NCI-H2107 (cell line): ENCODE measurements at regions not wholly inside any gene's neighbourhood (a gene's known extent, or its start where the extent isn't known, plus 50 kb on each side); places are given as distances from the start of the nearest gene placed in this dataset.

Experiments
- DNase-seq: peaks from one replicate; lab custom pipeline; 2025; lab: John Stamatoyannopoulos, UW

- DNase-seq: no peak
Measured at GRCh38 chr1:17877316-17877715, 122.2 kb downstream of the ACTL8 start.

GRCh38 chr1:17877896-17878295 is 122.8 kb downstream of the ACTL8 start:
- DNase-seq: no peak

GRCh38 chr1:17878837-17879236 is 123.7 kb downstream of the ACTL8 start:
- DNase-seq: no peak

- DNase-seq: no peak
Measured at GRCh38 chr1:17880449-17880848, 125.3 kb downstream of the ACTL8 start.

GRCh38 chr1:17881761-17882160 is 126.6 kb downstream of the ACTL8 start:
- DNase-seq: no peak

GRCh38 chr1:17883136-17883535 is 128.0 kb downstream of the ACTL8 start:
- no peak for DNase-seq

- no peak for DNase-seq
Measured at GRCh38 chr1:17883662-17884395, 128.7 kb downstream of the ACTL8 start.

GRCh38 chr1:17885663-17886320 is 130.7 kb downstream of the ACTL8 start:
- no peak for DNase-seq

- DNase-seq: no peak
Measured at GRCh38 chr1:17886386-17886785, 131.3 kb downstream of the ACTL8 start.

GRCh38 chr1:17886838-17887441 is 131.8 kb downstream of the ACTL8 start:
- DNase-seq: no peak

- DNase-seq: no peak
Measured at GRCh38 chr1:17887661-17888371, 132.7 kb downstream of the ACTL8 start.

GRCh38 chr1:17890056-17890814 is 135.1 kb downstream of the ACTL8 start:
- no peak for DNase-seq

- no peak for DNase-seq
Measured at GRCh38 chr1:17890815-17891191, 135.7 kb downstream of the ACTL8 start.

GRCh38 chr1:17891205-17892110 is 136.3 kb downstream of the ACTL8 start:
- no peak for DNase-seq

- DNase-seq: no peak
Measured at GRCh38 chr1:17892225-17892624, 137.1 kb downstream of the ACTL8 start.

- DNase-seq: no peak
Measured at GRCh38 chr1:17892851-17893250, 137.7 kb downstream of the ACTL8 start.

GRCh38 chr1:17893891-17894631 is 138.9 kb downstream of the ACTL8 start:
- DNase-seq: no peak

- no peak for DNase-seq
Measured at GRCh38 chr1:17895401-17895800, 140.3 kb downstream of the ACTL8 start.

- DNase-seq: no peak
Measured at GRCh38 chr1:17895986-17896385, 140.9 kb downstream of the ACTL8 start.

GRCh38 chr1:17903386-17903785 is 148.3 kb downstream of the ACTL8 start:
- DNase-seq: no peak
